ENCODE measurements at regions not wholly inside any gene's neighbourhood (a gene's known extent, or its start where the extent isn't known, plus 50 kb on each side); places are given as distances from the start of the nearest gene placed in this dataset.

DNA sequence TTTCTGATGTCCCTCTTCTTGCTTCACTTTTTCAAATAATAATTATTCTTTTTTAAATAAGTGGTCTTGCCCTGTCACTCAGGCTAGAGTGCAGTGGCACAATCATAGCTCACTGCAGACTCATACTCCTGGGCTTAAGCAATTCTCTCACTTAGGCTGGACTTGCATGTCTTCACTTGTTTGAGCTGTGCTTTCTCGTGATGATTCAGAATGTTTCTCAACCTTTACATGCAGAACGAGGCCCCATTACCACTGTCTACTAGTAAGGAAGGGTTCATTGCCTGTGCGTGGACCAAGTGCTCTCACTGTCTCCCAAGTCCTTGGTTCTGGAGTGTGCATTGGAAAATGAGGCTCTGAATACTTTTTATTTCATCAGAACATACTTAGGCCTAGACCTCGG, 468.6 kb upstream of the COBL start:
- DNase-seq (no peak), ATAC-seq (no peak)
- no peak overlapping the region for H3K27ac Mint-ChIP-seq
- ChIA-PET CTCF (no interaction called here), POLR2A (no interaction called here)
- no peaks in the 10 kb centered on the region for H3K36me3 Mint-ChIP-seq (ENCODE audit: low read depth)
- peaks cover 13% of the 10 kb centered on the region for H3K9me3 Mint-ChIP-seq (ENCODE audit: insufficient read depth)
- no peaks in the 10 kb centered on the region for H3K4me1 Mint-ChIP-seq (ENCODE audit: low read depth)
- H3K27me3 Mint-ChIP-seq (ENCODE audit: low read depth) = no peaks in the 10 kb centered on the region
- H3K4me3 Mint-ChIP-seq = no peak overlapping the region

- no peak for DNase-seq
- POLR2A ChIA-PET = no interaction called here
- CTCF ChIA-PET = no interaction called here
- H3K4me3 Mint-ChIP-seq = no peak overlapping the region
- no peaks in the 10 kb centered on the region for H3K4me1 Mint-ChIP-seq (ENCODE audit: low read depth)
- no peak for ATAC-seq
- H3K36me3 Mint-ChIP-seq (ENCODE audit: low read depth) = no peaks in the 10 kb centered on the region
- H3K9me3 Mint-ChIP-seq (ENCODE audit: insufficient read depth) = peaks cover 7% of the 10 kb centered on the region
- no peaks in the 10 kb centered on the region for H3K27me3 Mint-ChIP-seq (ENCODE audit: low read depth)
- no peak overlapping the region for H3K27ac Mint-ChIP-seq
Measured at GRCh38 chr7:51783241-51783640, 466.6 kb upstream of the COBL start.

GRCh38 chr7:51778121-51778520, 461.5 kb upstream of the COBL start:
- Mint-ChIP-seq H3K4me1 (ENCODE audit: low read depth) (no peaks in the 10 kb centered on the region), H3K27ac (no peak overlapping the region), H3K9me3 (ENCODE audit: insufficient read depth) (no peaks in the 10 kb centered on the region), H3K36me3 (ENCODE audit: low read depth) (no peaks in the 10 kb centered on the region), H3K4me3 (no peak overlapping the region), H3K27me3 (ENCODE audit: low read depth) (no peaks in the 10 kb centered on the region)
- ATAC-seq (no peak), DNase-seq (no peak)
- ChIA-PET CTCF (no interaction called here), POLR2A (no interaction called here)

DNA sequence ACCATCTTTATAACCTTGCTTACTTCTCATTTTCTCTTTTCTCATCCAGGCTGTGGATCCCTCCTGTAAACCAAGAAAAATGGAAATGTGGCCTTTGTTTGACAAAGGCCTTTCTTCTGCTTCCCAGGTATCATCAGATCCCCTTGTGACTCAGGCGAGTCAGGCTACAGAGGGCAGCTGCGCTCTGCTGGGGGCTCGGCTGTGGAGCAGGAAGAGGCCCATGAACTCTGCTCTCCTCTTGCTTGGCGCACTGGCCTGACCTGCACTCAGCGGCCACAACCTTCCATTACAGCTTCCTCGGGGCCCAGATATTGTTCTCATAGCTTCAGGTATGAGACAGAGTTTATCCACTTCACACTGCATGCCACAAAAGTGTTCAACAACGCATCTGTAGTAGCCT, 457.6 kb upstream of the COBL start:
- H3K36me3 Mint-ChIP-seq (ENCODE audit: low read depth) = no peaks in the 10 kb centered on the region
- no peak overlapping the region for H3K27ac Mint-ChIP-seq
- H3K9me3 Mint-ChIP-seq (ENCODE audit: insufficient read depth) = no peaks in the 10 kb centered on the region
- H3K4me1 Mint-ChIP-seq (ENCODE audit: low read depth) = no peaks in the 10 kb centered on the region
- CTCF ChIA-PET = no interaction called here
- ATAC-seq = no peak
- no peaks in the 10 kb centered on the region for H3K27me3 Mint-ChIP-seq (ENCODE audit: low read depth)
- POLR2A ChIA-PET = no interaction called here
- no peak for DNase-seq
- no peak overlapping the region for H3K4me3 Mint-ChIP-seq

DNA sequence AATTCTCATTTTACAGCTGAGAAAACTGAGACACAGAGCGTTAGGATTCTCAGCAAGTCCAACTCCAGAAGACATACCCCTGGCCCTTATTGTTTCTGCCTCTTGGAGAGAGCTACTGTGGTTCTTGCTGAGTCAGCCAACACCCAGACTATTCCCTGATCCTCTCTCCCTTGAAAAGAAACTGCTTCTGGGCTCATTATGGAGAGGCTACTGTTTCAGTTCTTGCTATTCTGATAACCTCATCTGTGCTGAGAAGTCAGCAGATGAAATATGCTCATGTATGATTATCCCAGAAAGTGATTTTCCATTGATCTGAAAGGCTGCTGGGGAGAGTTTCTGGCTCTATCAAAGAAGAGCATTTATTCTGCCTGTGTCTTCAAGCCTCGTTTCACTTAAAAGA, 455.6 kb upstream of the COBL start:
- no peak for DNase-seq
- CTCF ChIA-PET = no interaction called here
- Mint-ChIP-seq H3K36me3 (ENCODE audit: low read depth) (no peaks in the 10 kb centered on the region), H3K27me3 (ENCODE audit: low read depth) (no peaks in the 10 kb centered on the region), H3K9me3 (ENCODE audit: insufficient read depth) (no peaks in the 10 kb centered on the region), H3K4me1 (ENCODE audit: low read depth) (no peaks in the 10 kb centered on the region), H3K4me3 (no peak overlapping the region), H3K27ac (no peak overlapping the region)
- no peak for ATAC-seq
- POLR2A ChIA-PET = no interaction called here

GRCh38 chr7:51764976-51765375, 448.4 kb upstream of the COBL start:
- Mint-ChIP-seq H3K27ac (no peak overlapping the region), H3K36me3 (ENCODE audit: low read depth) (no peaks in the 10 kb centered on the region), H3K4me1 (ENCODE audit: low read depth) (no peaks in the 10 kb centered on the region), H3K4me3 (no peak overlapping the region), H3K9me3 (ENCODE audit: insufficient read depth) (no peaks in the 10 kb centered on the region), H3K27me3 (ENCODE audit: low read depth) (no peaks in the 10 kb centered on the region)
- ChIA-PET POLR2A (no interaction called here), CTCF (no interaction called here)
- ATAC-seq = no peak
- DNase-seq = no peak

- CTCF ChIA-PET = no interaction called here
- POLR2A ChIA-PET = no interaction called here
- Mint-ChIP-seq H3K27me3 (ENCODE audit: low read depth) (no peaks in the 10 kb centered on the region), H3K9me3 (ENCODE audit: insufficient read depth) (no peaks in the 10 kb centered on the region), H3K4me1 (ENCODE audit: low read depth) (no peaks in the 10 kb centered on the region), H3K4me3 (no peak overlapping the region), H3K27ac (no peak overlapping the region), H3K36me3 (ENCODE audit: low read depth) (no peaks in the 10 kb centered on the region)
- ATAC-seq (no peak), DNase-seq (no peak)
Measured at GRCh38 chr7:51759985-51760384, 443.4 kb upstream of the COBL start.

GRCh38 chr7:51757960-51758359, 441.4 kb upstream of the COBL start:
- H3K4me1 Mint-ChIP-seq (ENCODE audit: low read depth) = no peaks in the 10 kb centered on the region
- no peaks in the 10 kb centered on the region for H3K9me3 Mint-ChIP-seq (ENCODE audit: insufficient read depth)
- ChIA-PET POLR2A (no interaction called here), CTCF (no interaction called here)
- H3K36me3 Mint-ChIP-seq (ENCODE audit: low read depth) = no peaks in the 10 kb centered on the region
- no peak for ATAC-seq
- no peak overlapping the region for H3K4me3 Mint-ChIP-seq
- H3K27ac Mint-ChIP-seq = no peak overlapping the region
- DNase-seq = no peak
- H3K27me3 Mint-ChIP-seq (ENCODE audit: low read depth) = no peaks in the 10 kb centered on the region

- Mint-ChIP-seq H3K4me3 (no peak overlapping the region), H3K27me3 (ENCODE audit: low read depth) (no peaks in the 10 kb centered on the region), H3K36me3 (ENCODE audit: low read depth) (no peaks in the 10 kb centered on the region), H3K4me1 (ENCODE audit: low read depth) (no peaks in the 10 kb centered on the region), H3K27ac (no peak overlapping the region), H3K9me3 (ENCODE audit: insufficient read depth) (peaks cover 14% of the 10 kb centered on the region)
- ATAC-seq = no peak
- POLR2A ChIA-PET = no interaction called here
- DNase-seq = no peak
- CTCF ChIA-PET = no interaction called here
Measured at GRCh38 chr7:51732951-51733350, 416.3 kb upstream of the COBL start.

DNA sequence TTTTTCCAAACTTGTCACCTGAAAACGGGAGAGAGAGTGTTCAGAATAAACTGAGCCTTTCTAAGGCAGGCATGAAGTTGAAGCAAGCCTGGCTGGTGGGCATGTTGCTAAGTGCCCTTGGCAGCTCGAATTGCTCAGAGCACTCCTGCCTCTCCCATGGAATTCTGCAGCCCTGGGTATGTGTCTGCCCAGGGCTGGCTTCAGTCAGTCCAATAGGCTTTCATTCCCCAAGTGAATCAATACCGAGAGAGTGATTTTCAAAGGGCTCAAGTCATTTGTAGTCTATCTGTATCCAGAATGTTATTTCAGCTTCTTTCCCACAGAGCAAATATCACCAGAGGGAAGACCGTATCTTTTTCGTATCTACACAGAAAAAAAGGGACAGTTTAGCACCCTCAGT, 415.5 kb upstream of the COBL start:
- Mint-ChIP-seq H3K36me3 (ENCODE audit: low read depth) (no peaks in the 10 kb centered on the region), H3K4me1 (ENCODE audit: low read depth) (no peaks in the 10 kb centered on the region), H3K27me3 (ENCODE audit: low read depth) (no peaks in the 10 kb centered on the region), H3K9me3 (ENCODE audit: insufficient read depth) (peaks cover 17% of the 10 kb centered on the region), H3K27ac (no peak overlapping the region), H3K4me3 (no peak overlapping the region)
- ATAC-seq (no peak), DNase-seq (no peak)
- ChIA-PET CTCF (no interaction called here), POLR2A (no interaction called here)

DNA sequence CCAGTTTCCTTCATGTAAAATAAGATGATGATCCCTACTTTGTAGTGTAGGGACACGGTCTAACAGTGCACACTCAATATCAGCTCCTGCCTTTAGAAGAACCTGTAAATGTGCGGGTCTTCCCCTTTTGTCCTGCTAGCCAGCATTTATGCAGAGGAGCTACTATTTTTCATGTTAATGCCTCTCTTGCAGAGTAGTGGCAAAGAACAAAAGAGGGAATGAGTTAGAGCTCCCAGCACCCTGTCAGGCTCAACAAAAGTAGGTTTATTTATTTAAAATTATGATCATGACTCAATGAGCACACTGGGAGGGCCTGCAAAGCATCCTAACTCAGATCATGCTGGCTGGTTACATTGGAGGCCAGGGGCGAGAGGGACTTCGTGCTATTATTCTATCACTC, 414.5 kb upstream of the COBL start:
- no peaks in the 10 kb centered on the region for H3K27me3 Mint-ChIP-seq (ENCODE audit: low read depth)
- DNase-seq (no peak), ATAC-seq (no peak)
- POLR2A ChIA-PET = no interaction called here
- H3K4me1 Mint-ChIP-seq (ENCODE audit: low read depth) = no peaks in the 10 kb centered on the region
- H3K36me3 Mint-ChIP-seq (ENCODE audit: low read depth) = no peaks in the 10 kb centered on the region
- peaks cover 22% of the 10 kb centered on the region for H3K9me3 Mint-ChIP-seq (ENCODE audit: insufficient read depth)
- CTCF ChIA-PET = no interaction called here
- H3K4me3 Mint-ChIP-seq = no peak overlapping the region
- H3K27ac Mint-ChIP-seq = no peak overlapping the region

DNA sequence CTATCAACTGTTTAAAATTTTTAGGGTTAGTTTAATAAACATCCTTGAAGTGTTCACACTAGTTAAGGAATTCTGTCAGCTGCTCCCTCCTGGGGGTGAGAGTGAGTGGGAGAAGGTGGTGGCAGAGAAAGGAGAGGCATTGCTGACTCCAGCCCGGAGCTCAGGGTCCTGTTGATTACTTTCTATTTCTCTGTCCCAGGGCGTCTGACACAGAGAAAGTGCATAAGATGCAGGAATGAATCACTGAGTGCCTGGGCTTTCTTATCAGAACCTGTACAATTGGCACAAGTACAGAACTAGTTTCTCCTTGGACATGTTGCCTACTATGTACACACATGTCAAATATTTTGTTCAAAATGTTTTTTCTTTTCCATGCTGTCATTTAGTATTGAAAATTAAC, 410.8 kb upstream of the COBL start:
- H3K27ac Mint-ChIP-seq = no peak overlapping the region
- POLR2A ChIA-PET = no interaction called here
- no peak for ATAC-seq
- CTCF ChIA-PET = no interaction called here
- no peaks in the 10 kb centered on the region for H3K4me1 Mint-ChIP-seq (ENCODE audit: low read depth)
- H3K4me3 Mint-ChIP-seq = no peak overlapping the region
- H3K36me3 Mint-ChIP-seq (ENCODE audit: low read depth) = no peaks in the 10 kb centered on the region
- DNase-seq = no peak
- H3K9me3 Mint-ChIP-seq (ENCODE audit: insufficient read depth) = peaks cover 29% of the 10 kb centered on the region
- H3K27me3 Mint-ChIP-seq (ENCODE audit: low read depth) = no peaks in the 10 kb centered on the region

- DNase-seq = no peak
- ChIA-PET CTCF (no interaction called here), POLR2A (no interaction called here)
- H3K27ac Mint-ChIP-seq = no peak overlapping the region
- peaks cover 4% of the 10 kb centered on the region for H3K9me3 Mint-ChIP-seq (ENCODE audit: insufficient read depth)
- ATAC-seq = no peak
- no peaks in the 10 kb centered on the region for H3K27me3 Mint-ChIP-seq (ENCODE audit: low read depth)
- H3K36me3 Mint-ChIP-seq (ENCODE audit: low read depth) = no peaks in the 10 kb centered on the region
- no peak overlapping the region for H3K4me3 Mint-ChIP-seq
- H3K4me1 Mint-ChIP-seq (ENCODE audit: low read depth) = no peaks in the 10 kb centered on the region
Measured at GRCh38 chr7:51706851-51707250, 390.2 kb upstream of the COBL start.

GRCh38 chr7:51705701-51706100, 389.1 kb upstream of the COBL start:
- ATAC-seq (no peak), DNase-seq (no peak)
- no peaks in the 10 kb centered on the region for H3K36me3 Mint-ChIP-seq (ENCODE audit: low read depth)
- no peaks in the 10 kb centered on the region for H3K27me3 Mint-ChIP-seq (ENCODE audit: low read depth)
- no peaks in the 10 kb centered on the region for H3K4me1 Mint-ChIP-seq (ENCODE audit: low read depth)
- peaks cover 4% of the 10 kb centered on the region for H3K9me3 Mint-ChIP-seq (ENCODE audit: insufficient read depth)
- ChIA-PET CTCF (no interaction called here), POLR2A (no interaction called here)
- H3K4me3 Mint-ChIP-seq = no peak overlapping the region
- H3K27ac Mint-ChIP-seq = no peak overlapping the region

Measured in activated CD8-positive, alpha-beta T cell treated with anti-CD3 and anti-CD28 coated beads, Interleukin-2, amount 10 ng/mL, durations not matched to agents 7 days and 5 days (primary cell).